GM12865 (cell line): ENCODE measurements at regions not wholly inside any gene's neighbourhood (a gene's known extent, or its start where the extent isn't known, plus 50 kb on each side); places are given as distances from the start of the nearest gene placed in this dataset.

Experiments used
- DNase-seq: peaks from one replicate; pipeline ENCODE4 v3.0.0; 2010; ENCODE audit warnings: low read depth
- H3K4me3 ChIP-seq: 2 replicates; pipeline ENCODE4 v1.5.1; 2011; ENCODE audit warnings: mild to moderate bottlenecking, low read depth, low read length, control low read depth
- TF ChIP-seq, protein P1 (sequence below): IDR thresholded peaks from 2 replicates; pipeline ENCODE4 v1.5.1; 2011; ENCODE audit warnings: low read length, control low read depth, low read depth, inconsistent platforms; ENCODE audit not compliant: insufficient read depth; ENCODE audit errors: missing control alignments

DNA sequence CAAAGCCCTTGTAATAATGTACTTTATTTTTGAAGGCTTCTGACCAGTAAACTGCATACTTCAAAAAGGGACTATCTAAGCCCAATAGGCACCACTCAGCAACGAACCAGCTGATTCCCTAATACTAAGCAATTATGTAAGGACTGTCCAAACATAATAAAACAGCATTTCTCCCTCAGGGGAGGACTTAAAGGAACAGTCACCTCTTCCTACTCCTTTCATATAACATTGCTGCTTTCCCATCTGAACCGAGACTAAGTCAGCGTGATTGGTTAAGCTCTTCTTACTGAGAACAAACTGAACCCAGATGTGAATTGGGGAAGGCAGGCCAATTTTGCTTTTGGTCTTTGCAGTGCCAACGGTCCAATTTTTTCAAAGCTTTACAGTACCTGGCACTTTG is 420.0 kb downstream of the METTL15 start:
- H3K4me3 ChIP-seq = no peak overlapping the region
- TF ChIP-seq, protein P1, sequence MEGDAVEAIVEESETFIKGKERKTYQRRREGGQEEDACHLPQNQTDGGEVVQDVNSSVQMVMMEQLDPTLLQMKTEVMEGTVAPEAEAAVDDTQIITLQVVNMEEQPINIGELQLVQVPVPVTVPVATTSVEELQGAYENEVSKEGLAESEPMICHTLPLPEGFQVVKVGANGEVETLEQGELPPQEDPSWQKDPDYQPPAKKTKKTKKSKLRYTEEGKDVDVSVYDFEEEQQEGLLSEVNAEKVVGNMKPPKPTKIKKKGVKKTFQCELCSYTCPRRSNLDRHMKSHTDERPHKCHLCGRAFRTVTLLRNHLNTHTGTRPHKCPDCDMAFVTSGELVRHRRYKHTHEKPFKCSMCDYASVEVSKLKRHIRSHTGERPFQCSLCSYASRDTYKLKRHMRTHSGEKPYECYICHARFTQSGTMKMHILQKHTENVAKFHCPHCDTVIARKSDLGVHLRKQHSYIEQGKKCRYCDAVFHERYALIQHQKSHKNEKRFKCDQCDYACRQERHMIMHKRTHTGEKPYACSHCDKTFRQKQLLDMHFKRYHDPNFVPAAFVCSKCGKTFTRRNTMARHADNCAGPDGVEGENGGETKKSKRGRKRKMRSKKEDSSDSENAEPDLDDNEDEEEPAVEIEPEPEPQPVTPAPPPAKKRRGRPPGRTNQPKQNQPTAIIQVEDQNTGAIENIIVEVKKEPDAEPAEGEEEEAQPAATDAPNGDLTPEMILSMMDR = no peak
- no peak for DNase-seq

DNA sequence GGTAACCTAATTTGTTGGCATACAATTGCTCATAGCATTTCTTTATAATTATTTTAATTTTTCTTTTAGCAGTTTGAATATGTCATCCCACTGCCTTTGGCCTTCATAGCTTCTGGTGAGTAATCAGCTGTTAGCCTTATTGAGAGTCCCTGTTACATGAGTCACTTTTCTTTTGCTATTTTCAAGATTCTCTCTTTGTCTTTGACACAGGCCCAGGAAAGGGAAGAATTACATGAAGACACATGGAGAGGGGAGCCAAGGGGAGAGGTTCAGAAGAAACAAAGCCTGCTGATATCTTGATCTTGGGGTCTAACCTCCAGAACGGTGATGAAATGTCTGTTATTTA is 418.2 kb downstream of the METTL15 start:
- no peak overlapping the region for H3K4me3 ChIP-seq
- no peak for DNase-seq
- TF ChIP-seq, protein P1 = no peak

- H3K4me3 ChIP-seq = no peak overlapping the region
- TF ChIP-seq, protein P1 = no peak
- DNase-seq = no peak
These were observed 417.6 kb downstream of the METTL15 start for GRCh38 chr11:28525636-28526405.

DNA sequence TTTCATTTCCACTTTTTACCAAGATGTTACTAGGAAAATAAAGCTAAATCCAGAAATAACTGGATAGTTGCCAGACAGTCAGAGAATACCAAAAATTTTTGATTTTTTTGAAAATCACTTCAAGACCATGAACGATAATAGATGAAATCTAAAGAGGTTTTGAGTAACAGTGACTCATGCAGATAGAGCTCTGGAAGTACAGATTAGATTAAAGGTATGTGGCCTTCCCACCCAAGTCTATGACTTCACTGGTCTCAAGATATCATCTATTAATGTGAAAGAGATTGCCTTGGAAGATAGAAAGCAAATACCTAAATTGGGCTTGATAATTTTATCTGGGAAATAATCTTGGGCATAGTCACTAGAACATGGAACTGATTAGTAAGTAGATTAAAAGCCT is 415.9 kb downstream of the METTL15 start:
- TF ChIP-seq, protein P1 = no peak

DNA sequence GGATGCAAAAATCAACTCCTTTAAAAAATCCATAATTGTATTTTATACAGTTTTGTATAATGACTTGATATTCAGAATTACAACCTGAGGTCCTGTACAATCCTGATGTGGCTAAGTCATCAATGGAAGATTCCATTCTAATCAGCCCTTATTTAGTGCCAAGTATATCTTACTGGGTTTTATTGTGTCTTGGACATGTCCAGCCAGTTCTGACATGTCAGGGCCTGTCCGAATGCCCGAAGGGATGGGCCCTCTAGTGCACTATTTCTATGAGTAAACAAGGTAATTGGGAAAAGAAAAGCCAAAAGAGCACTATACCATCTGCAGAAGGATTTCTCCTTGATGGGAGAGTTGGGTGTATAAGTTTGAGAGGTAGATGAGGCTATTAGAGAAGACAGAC is 412.9 kb downstream of the METTL15 start:
- no peak for DNase-seq
- no peak overlapping the region for H3K4me3 ChIP-seq
- TF ChIP-seq, protein P1 = no peak

More for the DNA sequence above, 415.9 kb downstream of the METTL15 start:
- no peak overlapping the region for H3K4me3 ChIP-seq
- DNase-seq = no peak

DNA sequence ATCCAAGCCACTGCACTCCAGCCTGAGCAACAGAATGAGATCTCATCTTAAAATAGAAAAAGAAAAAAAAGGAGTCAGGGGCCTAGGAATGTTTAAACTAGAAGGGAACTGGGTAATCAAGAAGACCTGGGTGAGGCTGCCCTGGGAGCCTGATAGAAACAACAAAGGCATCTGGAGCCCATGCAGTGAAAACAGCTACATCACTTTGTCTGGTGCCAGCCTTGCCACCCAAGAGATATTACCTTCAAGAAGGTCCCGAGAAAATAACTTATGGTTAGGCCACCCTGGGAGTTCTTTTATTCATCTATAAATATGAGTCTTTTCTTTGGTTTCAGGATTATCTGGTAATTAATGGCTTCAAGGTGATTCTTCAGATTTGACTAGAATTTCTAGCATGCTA is 412.1 kb downstream of the METTL15 start:
- TF ChIP-seq, protein P1 = no peak
- H3K4me3 ChIP-seq = no peak overlapping the region
- no peak for DNase-seq

DNA sequence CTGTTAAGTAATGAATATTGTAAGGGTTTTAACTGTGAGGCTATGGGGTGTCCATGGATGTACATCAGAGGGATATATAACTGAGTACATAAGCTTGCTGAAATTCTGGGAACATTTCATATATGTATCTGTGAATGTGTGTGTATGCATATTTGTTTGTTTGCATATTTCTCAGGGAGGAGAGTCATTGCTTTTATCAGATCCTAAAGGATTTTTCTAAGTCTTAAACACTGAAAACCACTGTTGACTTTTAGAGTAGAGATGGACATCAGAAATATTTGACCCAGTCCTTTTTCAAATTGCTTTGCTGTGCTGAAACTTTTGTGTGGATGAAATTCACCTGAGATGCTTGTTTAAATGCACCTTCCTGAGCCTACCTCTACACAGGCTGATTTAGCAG is 410.6 kb downstream of the METTL15 start:
- H3K4me3 ChIP-seq = no peak overlapping the region
- TF ChIP-seq, protein P1 = no peak
- no peak for DNase-seq
